Heart right ventricle (tissue), 16 donors: ENCODE measurements at regions not wholly inside any gene's neighbourhood (a gene's known extent, or its start where the extent isn't known, plus 50 kb on each side); places are given as distances from the start of the nearest gene placed in this dataset.

ENCODE experiments used
- ATAC-seq, 8 donors: fragments of 200-7000 bp; cut with Tn5 transposase; one replicate each; pipeline ENCODE4 v1.9.1; 2020; ENCODE audit warnings: mild to moderate bottlenecking in 8 of 8, moderate library complexity in 8 of 8, moderate number of reproducible peaks in 1 of 8
- DNase-seq, 2 donors: peaks; one replicate each; pipeline ENCODE4 v3.0.0-alpha.2; 2020
- H3K27ac ChIP-seq, 10 donors: fragments of 200-600 bp; sonication (generic) in 2 of 10; one replicate each; pipeline versions ENCODE4 v1.5.0 to v1.8.0; 2020 to 2022; ENCODE audit warnings: mild to moderate bottlenecking in 3 of 10
- H3K27me3 ChIP-seq, 7 donors: fragments of 200-600 bp; one replicate each; pipeline ENCODE4 v1.8.0; 2021 to 2022; ENCODE audit warnings: mild to moderate bottlenecking in 2 of 7
- H3K36me3 ChIP-seq, 9 donors: fragments of 200-600 bp; sonication (generic) in 1 of 9; one replicate each; pipeline versions ENCODE4 v1.5.0 to v1.8.0; 2020 to 2022; ENCODE audit warnings: mild to moderate bottlenecking in 2 of 9
- H3K4me1 ChIP-seq, 9 donors: fragments of 200-600 bp; sonication (generic) in 1 of 9; one replicate each; pipeline versions ENCODE4 v1.5.0 to v1.8.0; 2020 to 2022; ENCODE audit warnings: mild to moderate bottlenecking in 4 of 9
- H3K4me3 ChIP-seq, 10 donors: fragments of 200-600 bp; sonication (generic) in 2 of 10; one replicate each; pipeline versions ENCODE4 v1.5.0 to v1.8.0; 2020 to 2022; ENCODE audit warnings: mild to moderate bottlenecking in 7 of 10, moderate library complexity in 2 of 10
- H3K9me3 ChIP-seq, 11 donors: fragments of 200-600 bp in 10 of 11; sonication (generic) in 2 of 11; one replicate each; pipeline versions ENCODE4 v1.5.0 to v1.8.0; 2013 to 2022; ENCODE audit warnings: mild to moderate bottlenecking in 2 of 11, control low read depth in 1 of 11, moderate library complexity in 1 of 11
- CTCF ChIP-seq, 9 donors: fragments of 200-600 bp; sonication (generic) in 2 of 9; IDR thresholded peaks; one replicate each; pipeline versions ENCODE4 v1.5.0 to v1.8.0; 2021 to 2022; ENCODE audit warnings: antibody characterized with exemption in 9 of 9, mild to moderate bottlenecking in 5 of 9, moderate library complexity in 1 of 9
- WGBS, 2 donors: extraction: QIAGEN DNeasy Blood & Tissue Kit; methylation state at CpG; one replicate each; pipeline ENCODE4 v1.1.7; 2013; ENCODE audit warnings: inconsistent platforms in 1 of 2; 5-methylcytosine and 5-hydroxymethylcytosine counted together
- intact Hi-C, 10 donors: fragments of 100-400 bp; cut with DNase I; formaldehyde crosslinking; loops; one replicate each; pipeline versions ENCODE4 v1.11.1 to v1.14.2; 2022
- donor health status: Arrhythmogenic right ventricular cardiomyopathy.
- donor health status: ischemic (EF 13 %, LVEDD 7.1; RV severe dilation, severe dysfunction).
- donor health status: healthy with polysubstance abuse.
- donor health status: DM: no; HTN: yes; CAD: no.
- donor health status: DM: no; HTN: no; CAD: no.
- donor health status: ischemic (EF 25% LVEDD 6.9; RV normal size, moderate dysfunction).
- donor health status: ischemic (EF 25% LVEDD 5.7; RV mildly dilated, moderate dysfunction).
- donor health status: healthy.
- donor health status: DM: yes; HTN: yes; CAD: no.
- donor health status: Ischemic cardiomyopathy.
- donor health status: ischemic (EF 35%, LVEDD 5.7; RV mildly dilated, moderate dysfunction).
- donor health status: nonischemic (EF 11% LVEDD 7.7; RV severe dilation, severe dysfunction).
- donor health status: DM: yes; HTN: yes; CAD: no.
- donor health status: PGD.
- donor health status: ischemic (EF 29% LVEDD 5.4; RV normal size, mild dysfunction).
- donor health status: nonischemic (EF 23%, LVEDD 6.1; RV moderate dilation, normal function).

DNA sequence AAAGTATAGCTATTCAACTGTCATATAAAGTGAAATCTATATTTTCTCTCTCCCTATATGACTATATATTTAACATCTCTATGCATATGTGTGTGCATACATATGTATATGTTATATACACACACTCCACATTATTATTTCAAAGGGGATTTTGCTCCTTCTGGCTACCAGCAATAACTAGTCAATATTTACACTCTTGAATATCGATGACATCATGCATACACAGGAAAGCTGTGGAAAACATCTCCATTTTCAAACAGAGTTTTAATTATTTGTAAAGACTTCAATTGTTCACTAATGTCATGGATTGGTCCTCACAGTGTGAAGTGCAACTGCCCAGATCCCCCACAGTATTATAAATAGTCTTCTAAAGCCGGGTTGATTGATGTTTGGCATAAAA, 195.9 kb upstream of the TCF4 start:
- intact Hi-C loops, result loop anchor here in 9 of 10 donors (5.0 to 10.0 kb wide), 16 partner anchors 78 to 793 kb away; no protein-coding TSS in a partner anchor
- no peak for DNase-seq
- peaks cover 0 to 24% (median 17%) of the 10 kb centered on the region in 9 donors for H3K4me1 ChIP-seq
- no peaks in the 10 kb centered on the region for H3K36me3 ChIP-seq
- TF ChIP-seq CTCF (IDR thresholded peaks at IDR 0.05), result no peak
- H3K9me3 ChIP-seq, result peaks cover 0 to 4% (median 0%) of the 10 kb centered on the region in 11 donors
- H3K4me3 ChIP-seq, result no peak overlapping the region
- H3K27me3 ChIP-seq, result peaks cover 0 to 8% (median 0%) of the 10 kb centered on the region in 7 donors
- H3K27ac ChIP-seq, result no peak overlapping the region
- 68 to 70% methylated on average over 2 of the region's 2 CpGs for WGBS, 2 donors
- ATAC-seq, result no peak

- peak overlapping the region in 9 of 10 donors; percentile 85 to 97 (median 93) for H3K27ac ChIP-seq
- H3K4me3 ChIP-seq, result no peak overlapping the region
- H3K9me3 ChIP-seq, result no peaks in the 10 kb centered on the region
- DNase-seq (peak; percentile 24 to 63), ATAC-seq (peak in 7 of 8 donors; percentile 54 to 79 (median 65))
- intact Hi-C loops, result loop anchor here in 9 of 10 donors (2.0 to 10.0 kb wide), 19 partner anchors 81 to 796 kb away; partner anchors contain the start of gene TCF4 (in 1 of the 9)
- H3K36me3 ChIP-seq, result no peaks in the 10 kb centered on the region
- TF ChIP-seq CTCF (IDR thresholded peaks at IDR 0.05), result peak; percentile 37 to 78 (median 66)
- peaks cover 0 to 8% (median 0%) of the 10 kb centered on the region in 7 donors for H3K27me3 ChIP-seq
- peaks cover 0 to 42% (median 28%) of the 10 kb centered on the region in 9 donors for H3K4me1 ChIP-seq
- WGBS, 2 donors, result 45 to 50% methylated on average over 6 of the region's 6 CpGs
These were observed 193.5 kb upstream of the TCF4 start for GRCh38 chr18:55781481-55781957.

DNA sequence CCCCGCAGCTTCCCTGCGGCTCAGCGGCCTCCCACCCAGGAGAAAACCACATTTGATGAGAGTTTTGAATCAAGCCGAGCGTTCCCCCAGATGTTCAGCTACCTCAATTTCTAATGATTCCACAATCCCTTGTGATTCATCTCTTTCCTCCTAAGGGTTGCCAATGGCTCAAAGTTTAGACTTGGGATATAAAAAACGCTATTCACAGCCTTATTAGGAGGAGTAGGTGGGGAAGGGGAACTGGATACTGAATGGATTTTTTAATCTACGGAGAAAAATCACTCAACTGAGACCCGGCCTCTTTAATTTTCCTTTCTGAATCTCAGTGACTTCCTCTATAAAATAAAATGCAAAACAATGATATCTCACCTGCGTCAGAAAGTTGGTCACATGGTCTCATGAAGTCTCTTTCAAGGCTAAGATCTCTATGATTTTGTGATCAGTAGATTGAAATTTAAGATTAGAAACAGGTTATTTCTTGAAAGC, 192.6 kb upstream of the TCF4 start:
- TF ChIP-seq CTCF (IDR thresholded peaks at IDR 0.05), result peak in 1 of 9 donors; percentile 18
- intact Hi-C loops, result loop anchor here in 9 of 10 donors (1.0 to 10.0 kb wide), 20 partner anchors 82 to 797 kb away; partner anchors contain the start of gene TCF4 (in 1 of the 9)
- Histone ChIP-seq H3K9me3 (no peaks in the 10 kb centered on the region), H3K36me3 (no peaks in the 10 kb centered on the region), H3K4me1 (peaks cover 0 to 45% (median 30%) of the 10 kb centered on the region in 9 donors), H3K27ac (peak overlapping the region; percentile 85 to 97 (median 93)), H3K27me3 (peaks cover 0 to 8% (median 0%) of the 10 kb centered on the region in 7 donors), H3K4me3 (peak overlapping the region; percentile 57 to 74 (median 68))
- ATAC-seq, result peak in 7 of 8 donors; percentile 28 to 60 (median 36)
- DNase-seq, result no peak
- WGBS, 2 donors, result 30 to 38% methylated on average over 9 of the region's 9 CpGs

DNA sequence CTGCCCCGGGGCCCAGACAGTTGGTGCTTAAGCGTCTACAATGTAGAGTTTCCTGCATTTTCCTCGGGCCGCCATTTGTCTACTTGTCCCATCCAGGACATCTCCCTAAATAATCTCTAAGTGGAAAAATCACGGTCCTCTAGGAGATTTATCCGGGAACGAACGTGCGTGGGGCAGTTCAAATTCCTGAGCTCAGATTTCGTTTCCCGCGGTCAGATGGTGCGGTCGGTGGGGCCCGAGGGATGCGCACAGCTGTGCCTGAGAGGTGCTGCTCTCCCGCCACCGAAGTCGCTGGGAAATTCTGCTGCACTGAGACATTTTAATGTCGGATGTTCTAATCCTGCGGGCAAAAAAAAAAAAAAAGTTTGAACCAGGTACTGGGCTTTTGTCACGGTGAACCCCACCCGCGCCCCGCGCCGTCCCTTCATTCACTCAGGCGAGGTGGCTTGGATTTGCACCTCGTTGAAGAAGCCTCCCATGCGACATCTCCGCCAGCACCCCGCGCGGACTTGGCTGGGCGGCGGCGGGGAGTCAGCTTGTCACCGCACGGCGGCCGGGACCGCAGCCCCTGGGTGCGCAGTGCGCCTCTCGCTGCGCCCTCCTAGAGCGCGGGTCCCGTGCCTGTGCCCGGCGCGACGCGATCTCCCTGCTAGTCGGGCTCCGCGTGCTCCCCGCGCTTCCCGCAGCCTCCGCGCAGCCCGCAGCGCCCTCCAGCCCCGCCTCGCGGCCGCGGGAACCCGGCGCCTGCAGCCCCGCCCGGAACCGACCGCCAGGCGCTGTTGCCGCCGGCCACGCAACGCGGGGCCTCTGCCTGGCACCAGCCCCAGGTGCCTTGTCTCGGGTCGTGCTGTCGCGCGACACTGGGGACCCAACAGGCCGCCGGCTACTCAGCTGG, 191.9 kb upstream of the TCF4 start:
- peak; percentile 34 to 55 for DNase-seq
- H3K27ac ChIP-seq, result peak overlapping the region; percentile 85 to 97 (median 93)
- H3K4me1 ChIP-seq, result peaks cover 0 to 45% (median 30%) of the 10 kb centered on the region in 9 donors
- no peaks in the 10 kb centered on the region for H3K36me3 ChIP-seq
- peaks cover 0 to 8% (median 0%) of the 10 kb centered on the region in 7 donors for H3K27me3 ChIP-seq
- 1% methylated on average over 86 to 88 of the region's 88 CpGs for WGBS, 2 donors
- intact Hi-C loops, result loop anchor here (1.0 to 10.0 kb wide), 29 partner anchors 48 to 797 kb away; partner anchors contain the start of gene TCF4 (in 2 of the 10)
- peak overlapping the region; percentile 57 to 74 (median 68) for H3K4me3 ChIP-seq
- H3K9me3 ChIP-seq, result no peaks in the 10 kb centered on the region
- ATAC-seq, result peak; percentile 43 to 82 (median 64)
- TF ChIP-seq CTCF (IDR thresholded peaks at IDR 0.05), result peak; percentile 8 to 58 (median 22)
